SK-N-SH treated with all-trans-retinoic acid at 6 μM for 48 hours (cell line): ENCODE measurements at regions not wholly inside any gene's neighbourhood (a gene's known extent, or its start where the extent isn't known, plus 50 kb on each side); places are given as distances from the start of the nearest gene placed in this dataset.

ENCODE experiments used
- ATAC-seq: fragments of 200-7000 bp; cut with Tn5 transposase; 3 replicates; pipeline ENCODE4 v1.9.1; 2020; ENCODE audit warnings: mild to moderate bottlenecking, moderate library complexity
- ARNTL ChIP-seq: fragments of 450-650 bp; formaldehyde crosslinking; IDR thresholded peaks from 2 replicates; pipeline ENCODE4 v1.5.0; 2020; ENCODE audit warnings: low read depth, mild to moderate bottlenecking, moderate library complexity, borderline replicate concordance
- BACH2 ChIP-seq: fragments of 250-450 bp; sonication (Bioruptor Pico); IDR thresholded peaks from 2 replicates; pipeline ENCODE4 v1.9.0; 2021; ENCODE audit warnings: mild to moderate bottlenecking, borderline replicate concordance
- CSDC2 ChIP-seq: fragments of 250-450 bp; sonication (Bioruptor Pico); IDR thresholded peaks from 2 replicates; pipeline ENCODE4 v1.5.0; 2020; ENCODE audit warnings: mild to moderate bottlenecking, moderate library complexity
- ESRRG ChIP-seq: fragments of 250-450 bp; sonication (Bioruptor Pico); IDR thresholded peaks from 2 replicates; pipeline ENCODE4 v1.6.1; 2021; ENCODE audit warnings: mild to moderate bottlenecking
- GLIS3 ChIP-seq: fragments of 250-450 bp; sonication (Bioruptor Pico); IDR thresholded peaks from 2 replicates; pipeline ENCODE4 v1.5.0; 2020; ENCODE audit warnings: mild to moderate bottlenecking, moderate library complexity
- ISL1 ChIP-seq: fragments of 250-450 bp; sonication (Bioruptor Pico); IDR thresholded peaks from 2 replicates; pipeline ENCODE4 v2.1.2; 2022; ENCODE audit warnings: mild to moderate bottlenecking, moderate library complexity
- OSR1 ChIP-seq: fragments of 250-450 bp; sonication (Bioruptor Pico); IDR thresholded peaks from 2 replicates; pipeline ENCODE4 v1.8.0; 2022; ENCODE audit warnings: moderate library complexity, mild to moderate bottlenecking, inconsistent platforms
- PATZ1 ChIP-seq: fragments of 250-450 bp; sonication (Bioruptor Pico); IDR thresholded peaks from 2 replicates; pipeline ENCODE4 v1.8.0; 2020; ENCODE audit warnings: mild to moderate bottlenecking, moderate library complexity, borderline replicate concordance
- PPARA ChIP-seq: fragments of 250-450 bp; sonication (Bioruptor Pico); IDR thresholded peaks from 2 replicates; pipeline ENCODE4 v1.5.0; 2020; ENCODE audit warnings: mild to moderate bottlenecking, borderline replicate concordance
- RARB ChIP-seq: fragments of 250-450 bp; sonication (Bioruptor Pico); IDR thresholded peaks from 2 replicates; pipeline ENCODE4 v1.8.0; 2021; ENCODE audit warnings: mild to moderate bottlenecking, moderate library complexity
- SNAI2 ChIP-seq: fragments of 250-450 bp; sonication (Bioruptor Pico); IDR thresholded peaks from 2 replicates; pipeline ENCODE4 v1.5.0; 2020; ENCODE audit warnings: mild to moderate bottlenecking, moderate library complexity
- TCF4 ChIP-seq: fragments of 250-450 bp; sonication (Bioruptor Pico); IDR thresholded peaks from 2 replicates; pipeline ENCODE4 v1.8.0; 2021; ENCODE audit warnings: mild to moderate bottlenecking, moderate library complexity, borderline replicate concordance
- TSHZ2 ChIP-seq: fragments of 250-450 bp; sonication (Bioruptor Pico); IDR thresholded peaks from 2 replicates; pipeline ENCODE4 v1.5.0; 2020; ENCODE audit warnings: mild to moderate bottlenecking, moderate library complexity
- ZC3H10 ChIP-seq: fragments of 250-450 bp; sonication (Bioruptor Pico); IDR thresholded peaks from 2 replicates; pipeline ENCODE4 v1.5.1; 2021; ENCODE audit warnings: mild to moderate bottlenecking, moderate library complexity
- ZFP3 ChIP-seq: fragments of 250-450 bp; sonication (Bioruptor Pico); IDR thresholded peaks from 2 replicates; pipeline ENCODE4 v1.5.0; 2020; ENCODE audit warnings: mild to moderate bottlenecking, moderate library complexity
- ZFP30 ChIP-seq: fragments of 450-650 bp; formaldehyde crosslinking; IDR thresholded peaks from 2 replicates; pipeline ENCODE4 v1.5.0; 2022; ENCODE audit warnings: mild to moderate bottlenecking, moderate library complexity
- ZNF565 ChIP-seq: fragments of 450-650 bp; formaldehyde crosslinking; conservative IDR thresholded peaks from 2 replicates; pipeline ENCODE4 v1.5.0; 2020; ENCODE audit warnings: low read depth, mild to moderate bottlenecking, moderate library complexity
- ZNF70 ChIP-seq: fragments of 450-650 bp; formaldehyde crosslinking; IDR thresholded peaks from 2 replicates; pipeline ENCODE4 v1.5.0; 2020; ENCODE audit warnings: mild to moderate bottlenecking, moderate library complexity
- ZNF8 ChIP-seq: fragments of 450-650 bp; formaldehyde crosslinking; IDR thresholded peaks from 2 replicates; pipeline ENCODE4 v1.5.0; 2020; ENCODE audit warnings: mild to moderate bottlenecking, moderate library complexity
- TF ChIP-seq, protein P1 (sequence below): fragments of 250-450 bp; sonication (Bioruptor Pico); IDR thresholded peaks from 2 replicates; pipeline ENCODE4 v1.5.1; 2021; ENCODE audit warnings: mild to moderate bottlenecking, moderate library complexity
- TF ChIP-seq, protein P2 (sequence below): fragments of 250-450 bp; sonication (Bioruptor Pico); IDR thresholded peaks from 2 replicates; pipeline ENCODE4 v1.5.1; 2020; ENCODE audit warnings: low read depth, mild to moderate bottlenecking, moderate library complexity

- no peak for TF ChIP-seq PATZ1 (CRISPR knock-in tag)
- TF ChIP-seq CSDC2 (CRISPR knock-in tag): no peak
- no peak for TF ChIP-seq RARB (CRISPR knock-in tag)
- TF ChIP-seq ZNF8 (CRISPR knock-in tag): no peak
- TF ChIP-seq TSHZ2 (CRISPR knock-in tag): no peak
- TF ChIP-seq ARNTL: no peak
- no peak for TF ChIP-seq OSR1 (CRISPR knock-in tag)
- TF ChIP-seq BACH2 (CRISPR knock-in tag): no peak
- no peak for TF ChIP-seq ESRRG (CRISPR knock-in tag)
- no peak for TF ChIP-seq TCF4 (CRISPR knock-in tag)
Measured at GRCh38 chr12:88750867-88751543, 170.7 kb upstream of the KITLG start (continued).

GRCh38 chr12:88746386-88746785 is 166.1 kb upstream of the KITLG start:
- no peak for TF ChIP-seq RARB (CRISPR knock-in tag)
- TF ChIP-seq ISL1 (CRISPR knock-in tag): no peak; the same call in 1 of the 2 replicates
- TF ChIP-seq ZNF70 (CRISPR knock-in tag): no peak
- TF ChIP-seq TSHZ2 (CRISPR knock-in tag): no peak
- TF ChIP-seq ARNTL: no peak
- no peak for TF ChIP-seq ZFP3 (CRISPR knock-in tag)
- ATAC-seq: peak; percentile 70

DNA sequence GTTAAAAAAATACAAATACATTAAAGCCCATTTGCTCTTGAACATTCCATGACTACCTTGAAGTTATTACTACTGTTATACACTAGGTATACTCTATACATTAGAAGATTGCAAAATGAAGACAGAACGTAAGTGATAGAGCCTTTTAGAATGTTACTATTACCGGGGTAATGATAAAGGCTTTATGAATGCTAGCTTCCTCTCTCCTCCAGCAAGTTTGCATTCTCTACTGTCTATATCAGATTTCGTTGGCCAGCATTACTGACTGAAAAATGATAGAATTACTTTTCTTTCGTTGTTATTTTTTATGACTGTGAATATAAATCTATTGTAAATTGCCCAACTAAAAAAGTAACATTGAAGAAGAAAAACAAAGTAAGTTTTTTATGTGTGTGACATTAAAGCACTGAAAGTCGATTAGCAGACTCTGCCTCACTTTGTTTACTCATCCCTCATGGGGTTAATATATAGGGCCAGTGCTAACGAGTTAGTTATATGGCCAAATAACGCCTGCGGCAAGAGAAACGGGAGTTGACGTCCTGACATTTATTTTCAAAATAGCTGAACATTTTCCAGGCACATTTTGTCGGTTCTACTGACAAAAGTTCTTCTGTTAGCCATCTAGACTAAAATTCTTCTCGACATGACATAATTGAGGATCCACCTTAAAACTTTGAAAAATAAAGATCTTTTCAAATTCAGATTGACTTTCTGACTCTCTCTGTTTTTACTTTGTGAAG is 163.8 kb upstream of the KITLG start:
- TF ChIP-seq ARNTL (no peak), OSR1 (CRISPR knock-in tag) (no peak)
- no peak for ATAC-seq

- ATAC-seq: no peak
- TF ChIP-seq SNAI2 (CRISPR knock-in tag): no peak
- no peak for TF ChIP-seq ESRRG (CRISPR knock-in tag)
- TF ChIP-seq BACH2 (CRISPR knock-in tag): no peak
- no peak for TF ChIP-seq CSDC2 (CRISPR knock-in tag)
- no peak for TF ChIP-seq ZC3H10 (CRISPR knock-in tag)
- no peak for TF ChIP-seq GLIS3 (CRISPR knock-in tag)
- TF ChIP-seq, protein P1, sequence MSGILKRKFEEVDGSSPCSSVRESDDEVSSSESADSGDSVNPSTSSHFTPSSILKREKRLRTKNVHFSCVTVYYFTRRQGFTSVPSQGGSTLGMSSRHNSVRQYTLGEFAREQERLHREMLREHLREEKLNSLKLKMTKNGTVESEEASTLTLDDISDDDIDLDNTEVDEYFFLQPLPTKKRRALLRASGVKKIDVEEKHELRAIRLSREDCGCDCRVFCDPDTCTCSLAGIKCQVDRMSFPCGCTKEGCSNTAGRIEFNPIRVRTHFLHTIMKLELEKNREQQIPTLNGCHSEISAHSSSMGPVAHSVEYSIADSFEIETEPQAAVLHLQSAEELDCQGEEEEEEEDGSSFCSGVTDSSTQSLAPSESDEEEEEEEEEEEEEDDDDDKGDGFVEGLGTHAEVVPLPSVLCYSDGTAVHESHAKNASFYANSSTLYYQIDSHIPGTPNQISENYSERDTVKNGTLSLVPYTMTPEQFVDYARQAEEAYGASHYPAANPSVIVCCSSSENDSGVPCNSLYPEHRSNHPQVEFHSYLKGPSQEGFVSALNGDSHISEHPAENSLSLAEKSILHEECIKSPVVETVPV: no peak
- TF ChIP-seq ISL1 (CRISPR knock-in tag): no peak
- TF ChIP-seq, protein P2, sequence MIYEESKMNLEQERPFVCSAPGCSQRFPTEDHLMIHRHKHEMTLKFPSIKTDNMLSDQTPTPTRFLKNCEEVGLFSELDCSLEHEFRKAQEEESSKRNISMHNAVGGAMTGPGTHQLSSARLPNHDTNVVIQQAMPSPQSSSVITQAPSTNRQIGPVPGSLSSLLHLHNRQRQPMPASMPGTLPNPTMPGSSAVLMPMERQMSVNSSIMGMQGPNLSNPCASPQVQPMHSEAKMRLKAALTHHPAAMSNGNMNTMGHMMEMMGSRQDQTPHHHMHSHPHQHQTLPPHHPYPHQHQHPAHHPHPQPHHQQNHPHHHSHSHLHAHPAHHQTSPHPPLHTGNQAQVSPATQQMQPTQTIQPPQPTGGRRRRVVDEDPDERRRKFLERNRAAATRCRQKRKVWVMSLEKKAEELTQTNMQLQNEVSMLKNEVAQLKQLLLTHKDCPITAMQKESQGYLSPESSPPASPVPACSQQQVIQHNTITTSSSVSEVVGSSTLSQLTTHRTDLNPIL (CRISPR knock-in tag): no peak
- no peak for TF ChIP-seq PATZ1 (CRISPR knock-in tag)
- no peak for TF ChIP-seq PPARA (CRISPR knock-in tag)
- TF ChIP-seq ZFP3 (CRISPR knock-in tag): no peak
- TF ChIP-seq ARNTL: no peak
- TF ChIP-seq ZNF70 (CRISPR knock-in tag): no peak
- no peak for TF ChIP-seq ZNF8 (CRISPR knock-in tag)
- TF ChIP-seq RARB (CRISPR knock-in tag): no peak
- no peak for TF ChIP-seq ZFP30
- no peak for TF ChIP-seq ZNF565 (CRISPR knock-in tag)
Measured at GRCh38 chr12:88737838-88738472, 157.7 kb upstream of the KITLG start.
